ENCODE measurements at regions not wholly inside any gene's neighbourhood (a gene's known extent, or its start where the extent isn't known, plus 50 kb on each side); places are given as distances from the start of the nearest gene placed in this dataset.

DNA sequence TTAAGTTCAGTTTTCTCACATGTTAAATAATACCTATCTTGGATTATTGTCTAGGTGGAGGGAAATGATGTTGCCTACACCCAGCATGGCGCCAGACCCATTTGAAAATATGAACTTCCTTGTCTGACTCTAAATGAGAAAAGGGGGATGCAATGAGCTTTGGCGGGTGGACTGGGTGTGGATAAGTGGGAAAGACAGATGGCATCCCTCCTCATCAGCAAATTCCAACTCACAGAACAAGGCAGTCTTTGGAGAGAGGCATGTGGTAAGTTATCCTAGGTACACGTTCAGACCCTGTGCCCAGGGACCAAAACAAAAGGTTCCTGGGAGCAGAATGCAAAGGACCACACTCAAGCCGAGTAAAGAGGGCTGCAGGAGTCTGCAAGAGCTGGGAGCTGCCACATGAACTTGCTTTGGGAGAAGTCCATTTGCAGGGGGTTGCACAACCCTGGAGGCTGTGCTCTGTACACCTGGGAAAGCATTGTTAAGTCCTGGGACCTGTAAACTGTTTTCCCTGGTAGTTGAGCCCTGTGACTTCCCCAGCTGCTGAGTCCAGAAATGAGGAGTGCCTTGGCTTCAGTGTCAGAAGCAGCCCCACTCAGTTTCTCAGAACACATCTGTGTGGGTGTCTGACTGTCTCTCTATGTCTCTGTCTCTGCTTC lies 102.3 kb upstream of the TPM1 start:
- TF ChIP-seq CTCF (IDR thresholded peaks at IDR 0.05) (no peak), POLR2AphosphoS5 (IDR thresholded peaks at IDR 0.05) (no peak), EP300 (IDR thresholded peaks at IDR 0.05) (no peak)
